Uterus (tissue), 3 donors: ENCODE measurements at regions not wholly inside any gene's neighbourhood (a gene's known extent, or its start where the extent isn't known, plus 50 kb on each side); places are given as distances from the start of the nearest gene placed in this dataset.

ENCODE experiments used
- DNase-seq, 2 donors: peaks; one replicate each; pipeline ENCODE4 v3.0.0-alpha.2; 2019 to 2020
- H3K27ac ChIP-seq, 2 donors: fragments of 200-600 bp; sonication (generic); 1 replicate in 1 of 2; 2 replicates in 1 of 2; pipeline ENCODE4 v1.5.1; 2016 to 2018
- H3K27me3 ChIP-seq, 2 donors: fragments of 200-600 bp; sonication (generic); one replicate each; pipeline ENCODE4 v1.5.1; 2018 to 2019; ENCODE audit warnings: control low read depth in 1 of 2
- H3K36me3 ChIP-seq, 2 donors: fragments of 200-600 bp; sonication (generic); one replicate each; pipeline ENCODE4 v1.5.1; 2019; ENCODE audit warnings: control low read depth in 1 of 2
- H3K4me1 ChIP-seq, 2 donors: fragments of 200-600 bp; sonication (generic); one replicate each; pipeline ENCODE4 v1.5.1; 2018 to 2019; ENCODE audit warnings: control low read depth in 1 of 2
- H3K4me3 ChIP-seq, 2 donors: fragments of 200-600 bp; sonication (generic); 1 replicate in 1 of 2; 2 replicates in 1 of 2; pipeline ENCODE4 v1.5.1; 2018 to 2019; ENCODE audit warnings: mild to moderate bottlenecking in 1 of 2
- H3K9me3 ChIP-seq, 2 donors: fragments of 200-600 bp; sonication (generic); one replicate each; pipeline ENCODE4 v1.5.1; 2019; ENCODE audit warnings: control low read depth in 1 of 2
- POLR2A ChIP-seq, 2 donors: fragments of 450-650 bp; IDR thresholded peaks; one replicate each; pipeline ENCODE4 v1.6.1; 2016; ENCODE audit warnings: antibody characterized with exemption in 2 of 2, mild to moderate bottlenecking in 1 of 2, moderate library complexity in 1 of 2
- intact Hi-C: fragments of 100-400 bp; cut with DNase I; formaldehyde crosslinking; loops from one replicate; pipeline ENCODE4 v1.15.1; 2023; ENCODE audit warnings: low total_unique reads
- TF ChIP-seq, protein P1 (sequence below), 4 experiments: fragments of 200-600 bp in 2 of 4; fragments of 450-650 bp in 2 of 4; sonication (generic) in 2 of 4; IDR thresholded peaks; one replicate each; pipeline ENCODE4 v1.5.1; 2016 to 2019; ENCODE audit warnings: antibody characterized with exemption in 4 of 4, mild to moderate bottlenecking in 2 of 4, moderate library complexity in 1 of 4
- donor health status: DM: yes; HTN: yes; CAD: no.

DNA sequence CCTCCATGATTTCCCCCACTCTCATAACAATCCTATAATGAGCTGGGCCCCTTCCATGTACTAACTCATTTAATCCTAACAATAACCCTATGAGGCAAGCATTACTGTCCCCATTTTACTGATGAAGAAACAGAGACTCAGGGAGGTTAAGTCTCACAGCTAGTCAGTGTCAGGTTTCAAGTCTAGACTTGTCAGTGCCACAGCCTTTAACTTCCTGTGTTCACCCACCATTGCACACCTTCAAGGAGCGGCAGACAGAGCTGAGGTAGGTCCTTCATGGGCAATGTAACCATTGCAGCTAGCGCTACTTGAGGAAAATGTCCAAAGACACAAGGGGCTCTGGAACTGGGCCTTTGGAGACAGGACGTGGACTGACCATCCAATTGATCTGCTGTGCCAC lies 105.8 kb upstream of the CTNNB1 start:
- no peak for DNase-seq
- Histone ChIP-seq H3K36me3 (no peaks in the 10 kb centered on the region), H3K27me3 (no peaks in the 10 kb centered on the region), H3K4me3 (no peak overlapping the region), H3K9me3 (no peaks in the 10 kb centered on the region), H3K27ac (no peak overlapping the region), H3K4me1 (no peaks in the 10 kb centered on the region)
- TF ChIP-seq, protein P1, sequence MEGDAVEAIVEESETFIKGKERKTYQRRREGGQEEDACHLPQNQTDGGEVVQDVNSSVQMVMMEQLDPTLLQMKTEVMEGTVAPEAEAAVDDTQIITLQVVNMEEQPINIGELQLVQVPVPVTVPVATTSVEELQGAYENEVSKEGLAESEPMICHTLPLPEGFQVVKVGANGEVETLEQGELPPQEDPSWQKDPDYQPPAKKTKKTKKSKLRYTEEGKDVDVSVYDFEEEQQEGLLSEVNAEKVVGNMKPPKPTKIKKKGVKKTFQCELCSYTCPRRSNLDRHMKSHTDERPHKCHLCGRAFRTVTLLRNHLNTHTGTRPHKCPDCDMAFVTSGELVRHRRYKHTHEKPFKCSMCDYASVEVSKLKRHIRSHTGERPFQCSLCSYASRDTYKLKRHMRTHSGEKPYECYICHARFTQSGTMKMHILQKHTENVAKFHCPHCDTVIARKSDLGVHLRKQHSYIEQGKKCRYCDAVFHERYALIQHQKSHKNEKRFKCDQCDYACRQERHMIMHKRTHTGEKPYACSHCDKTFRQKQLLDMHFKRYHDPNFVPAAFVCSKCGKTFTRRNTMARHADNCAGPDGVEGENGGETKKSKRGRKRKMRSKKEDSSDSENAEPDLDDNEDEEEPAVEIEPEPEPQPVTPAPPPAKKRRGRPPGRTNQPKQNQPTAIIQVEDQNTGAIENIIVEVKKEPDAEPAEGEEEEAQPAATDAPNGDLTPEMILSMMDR (IDR thresholded peaks at IDR 0.05) = no peak
- no peak for TF ChIP-seq POLR2A (IDR thresholded peaks at IDR 0.05)
- intact Hi-C loops = no loop called here

DNA sequence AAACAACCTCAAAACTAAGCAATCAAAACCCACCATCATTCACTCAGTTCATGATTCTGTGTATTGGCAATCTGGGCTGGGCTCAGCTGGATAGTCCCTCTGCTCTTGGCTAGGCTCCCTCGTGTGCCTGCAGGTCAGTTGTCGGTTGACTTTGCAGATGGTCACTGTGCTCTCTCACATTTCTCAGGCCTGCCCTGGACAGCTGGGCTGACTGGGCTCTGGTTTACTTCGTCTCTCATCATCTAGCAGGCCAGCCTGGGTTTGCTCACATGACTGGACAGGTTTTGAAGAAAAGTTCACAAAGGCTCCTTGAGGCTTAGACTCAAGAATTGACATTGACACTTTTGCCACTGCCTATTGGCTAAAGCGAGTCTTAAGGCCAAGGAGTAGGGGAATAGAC lies 105.0 kb upstream of the CTNNB1 start:
- no peaks in the 10 kb centered on the region for H3K27me3 ChIP-seq
- no peaks in the 10 kb centered on the region for H3K9me3 ChIP-seq
- no peaks in the 10 kb centered on the region for H3K4me1 ChIP-seq
- H3K36me3 ChIP-seq = no peaks in the 10 kb centered on the region
- intact Hi-C loops = no loop called here
- no peak for TF ChIP-seq POLR2A (IDR thresholded peaks at IDR 0.05)
- TF ChIP-seq, protein P1 (IDR thresholded peaks at IDR 0.05) = no peak
- no peak overlapping the region for H3K27ac ChIP-seq
- H3K4me3 ChIP-seq = no peak overlapping the region
- no peak for DNase-seq

DNA sequence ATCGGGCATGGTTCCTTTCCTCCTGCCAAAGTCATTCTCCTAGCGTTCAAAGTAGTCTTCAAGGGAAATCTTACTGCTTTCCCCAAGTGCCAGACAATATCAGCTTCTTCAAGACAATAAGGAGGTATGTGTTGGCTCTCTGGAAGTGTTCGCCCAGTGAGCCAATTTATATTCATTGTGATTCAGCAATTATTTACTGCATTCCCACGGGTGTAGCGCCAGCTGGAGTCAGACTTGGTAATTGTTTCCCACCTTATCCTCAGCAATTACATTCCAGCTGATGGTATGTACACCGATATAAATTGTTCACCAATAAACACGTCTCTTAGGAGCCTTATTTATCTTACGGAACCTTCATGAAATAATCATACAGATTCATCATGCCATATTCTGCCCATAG lies 103.6 kb upstream of the CTNNB1 start:
- intact Hi-C loops = no loop called here
- Histone ChIP-seq H3K4me1 (no peaks in the 10 kb centered on the region), H3K27me3 (no peaks in the 10 kb centered on the region), H3K4me3 (no peak overlapping the region), H3K36me3 (no peaks in the 10 kb centered on the region), H3K9me3 (no peaks in the 10 kb centered on the region), H3K27ac (no peak overlapping the region)
- TF ChIP-seq, protein P1 (IDR thresholded peaks at IDR 0.05) = no peak
- TF ChIP-seq POLR2A (IDR thresholded peaks at IDR 0.05) = no peak
- DNase-seq = no peak

DNA sequence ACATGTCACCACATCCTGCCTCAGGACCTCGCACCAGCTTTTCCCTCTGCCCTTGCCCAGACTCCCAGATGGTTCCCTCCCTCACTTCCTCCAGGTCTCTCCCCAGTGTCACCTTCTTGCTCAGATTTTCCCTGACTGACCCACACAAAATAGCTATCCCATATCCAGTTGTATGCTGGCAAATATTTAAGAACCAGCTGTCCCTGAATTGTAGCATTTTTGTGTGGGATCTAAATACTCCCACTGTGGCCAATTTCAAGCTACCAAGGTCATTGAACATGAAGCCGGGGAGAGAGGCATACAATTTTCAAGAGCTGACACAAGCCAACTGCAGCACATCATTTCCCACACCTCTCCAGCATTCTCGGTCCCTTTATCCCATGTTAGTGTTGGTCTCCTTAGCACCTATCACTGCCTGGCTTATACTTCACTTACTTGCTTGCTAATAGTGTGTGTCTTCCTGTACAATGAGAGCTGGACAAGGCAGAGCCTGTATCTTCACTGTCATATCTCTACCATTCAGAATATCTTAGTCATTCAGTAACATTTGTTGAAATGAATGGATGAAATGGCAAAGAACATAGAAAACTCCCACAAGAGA lies 101.3 kb upstream of the CTNNB1 start:
- no peaks in the 10 kb centered on the region for H3K9me3 ChIP-seq
- H3K36me3 ChIP-seq = no peaks in the 10 kb centered on the region
- no peak overlapping the region for H3K27ac ChIP-seq
- no peak for DNase-seq
- intact Hi-C loops = no loop called here
- no peaks in the 10 kb centered on the region for H3K4me1 ChIP-seq
- H3K4me3 ChIP-seq = no peak overlapping the region
- TF ChIP-seq POLR2A (IDR thresholded peaks at IDR 0.05) = no peak
- TF ChIP-seq, protein P1 (IDR thresholded peaks at IDR 0.05) = no peak
- no peaks in the 10 kb centered on the region for H3K27me3 ChIP-seq

DNA sequence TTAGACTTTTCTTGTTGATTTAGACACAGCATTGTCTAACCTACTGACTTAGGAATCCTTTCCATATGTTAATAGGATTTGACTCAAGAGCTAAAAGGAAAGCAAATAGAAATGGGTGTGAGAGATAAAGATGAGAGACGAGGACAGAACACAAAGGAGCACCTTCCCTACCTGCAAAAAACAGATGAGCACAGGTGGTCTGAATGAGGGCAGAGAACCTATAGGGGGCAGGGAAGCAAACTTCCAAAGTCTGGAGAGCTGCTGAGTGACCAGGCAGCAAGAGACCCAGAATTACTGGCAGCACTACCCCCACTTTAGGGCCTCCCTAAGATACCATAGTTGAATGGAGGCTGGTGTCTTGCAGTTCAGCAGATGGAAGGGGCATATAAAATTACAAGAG lies 98.1 kb upstream of the CTNNB1 start:
- H3K4me3 ChIP-seq = no peak overlapping the region
- intact Hi-C loops = no loop called here
- H3K9me3 ChIP-seq = no peaks in the 10 kb centered on the region
- H3K4me1 ChIP-seq = no peaks in the 10 kb centered on the region
- H3K36me3 ChIP-seq = no peaks in the 10 kb centered on the region
- H3K27ac ChIP-seq = no peak overlapping the region
- no peaks in the 10 kb centered on the region for H3K27me3 ChIP-seq
- no peak for TF ChIP-seq POLR2A (IDR thresholded peaks at IDR 0.05)
- TF ChIP-seq, protein P1 (IDR thresholded peaks at IDR 0.05) = no peak
- no peak for DNase-seq
